Stimulated activated CD8-positive, alpha-beta memory T cell treated with anti-CD3 and anti-CD28 coated beads, Interleukin-2, amount 100 ng/mL, for 48 hours (primary cell): ENCODE measurements at regions not wholly inside any gene's neighbourhood (a gene's known extent, or its start where the extent isn't known, plus 50 kb on each side); places are given as distances from the start of the nearest gene placed in this dataset.
"Not testable (repeated sequence)": the region's sequence is repeated elsewhere in the genome, so short reads cannot be mapped to it uniquely, and the experiment has no call there.

ENCODE experiments used
- DNase-seq, 2 donors: peaks; one replicate each; pipeline ENCODE4 v3.0.0-alpha.2; 2020; ENCODE audit warnings: low read depth in 2 of 2

DNA sequence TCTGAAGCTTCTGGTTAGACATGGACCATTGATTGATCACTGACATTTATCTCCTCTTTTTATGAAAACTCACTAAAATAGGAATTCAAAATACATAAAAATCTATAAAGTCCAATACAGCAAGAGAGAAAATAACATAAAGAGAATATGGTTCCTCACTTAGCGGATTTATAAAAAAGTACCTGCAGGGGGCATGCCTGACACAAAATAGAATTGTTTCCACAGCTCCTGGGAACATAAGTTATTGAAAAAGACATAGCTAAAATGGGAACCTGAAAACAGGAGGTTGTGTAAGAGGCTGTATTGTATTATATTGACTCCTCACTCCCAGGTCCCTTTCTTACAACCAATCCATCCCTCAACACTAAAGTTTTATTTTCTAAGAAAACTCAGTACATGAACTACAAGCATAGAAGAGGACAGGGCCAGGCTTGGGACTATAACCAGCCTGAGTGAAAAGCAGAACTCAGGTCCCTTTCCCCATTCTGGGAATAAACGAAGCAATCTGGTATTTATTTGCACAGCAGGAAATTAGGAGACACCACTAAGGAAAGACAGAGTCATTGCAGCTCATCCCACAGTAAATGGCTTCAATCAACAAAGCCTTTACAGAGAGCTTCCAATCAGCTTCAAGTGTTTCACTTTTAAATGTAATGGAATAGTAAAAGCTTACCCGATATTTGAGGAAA is 121.1 kb upstream of the NDST4 start:
- DNase-seq: no peak

DNA sequence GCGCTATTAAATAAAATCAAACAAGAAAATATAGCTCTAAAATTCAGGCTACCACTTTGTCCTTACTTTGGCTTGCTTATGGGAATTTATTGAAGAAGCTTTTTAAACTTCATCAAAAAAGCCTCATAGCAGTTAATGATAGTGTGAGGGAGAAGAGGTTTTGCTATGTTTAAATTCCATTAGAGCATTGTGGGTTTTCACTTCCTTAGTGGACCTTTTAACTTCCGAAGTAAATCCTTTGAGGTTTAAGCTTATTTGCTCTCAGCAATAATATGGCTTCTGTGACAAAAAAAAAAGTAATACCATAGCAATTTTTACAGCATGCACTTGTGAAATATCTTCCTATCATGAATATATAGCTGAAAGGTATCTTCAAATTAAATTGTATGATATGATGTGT is 120.2 kb upstream of the NDST4 start:
- no peak for DNase-seq

DNA sequence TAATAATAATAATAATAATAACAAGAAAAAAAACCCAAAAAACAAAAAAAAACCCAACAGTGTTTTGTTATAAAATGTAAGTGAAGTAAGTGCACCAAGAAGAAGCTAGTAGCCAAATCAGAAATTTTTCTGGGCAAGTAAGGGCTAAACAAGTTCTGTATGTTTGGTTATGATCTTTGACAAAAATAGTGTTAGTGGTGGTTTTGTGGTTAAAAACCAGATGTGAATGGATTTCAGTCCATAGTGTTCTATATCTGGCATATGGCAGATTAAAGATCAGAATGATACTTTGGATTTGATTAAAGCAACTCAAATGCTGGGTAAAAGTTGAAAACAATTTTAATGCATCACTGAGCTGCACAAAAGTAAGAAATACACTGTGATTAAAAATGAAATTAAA is 116.5 kb upstream of the NDST4 start:
- no peak for DNase-seq

DNA sequence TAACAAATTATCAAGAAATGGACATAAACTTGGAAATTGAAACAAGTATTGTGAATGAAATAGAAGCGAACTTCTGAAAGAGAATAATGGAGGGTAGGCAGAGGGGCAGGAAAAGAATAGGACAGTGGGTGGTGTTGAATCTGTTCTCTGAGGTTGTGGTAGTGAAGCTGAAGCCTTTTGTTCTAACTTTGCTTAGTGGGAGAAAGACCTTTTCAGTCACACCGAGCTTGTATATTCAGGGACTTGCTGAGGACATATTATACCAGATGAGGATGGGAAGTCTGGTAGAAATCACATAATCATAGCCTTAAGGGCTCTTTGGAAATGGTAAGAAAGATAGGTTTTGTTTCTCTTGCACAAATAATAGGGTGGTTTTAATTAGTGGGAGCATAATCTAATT is 115.4 kb upstream of the NDST4 start:
- DNase-seq: no peak

DNA sequence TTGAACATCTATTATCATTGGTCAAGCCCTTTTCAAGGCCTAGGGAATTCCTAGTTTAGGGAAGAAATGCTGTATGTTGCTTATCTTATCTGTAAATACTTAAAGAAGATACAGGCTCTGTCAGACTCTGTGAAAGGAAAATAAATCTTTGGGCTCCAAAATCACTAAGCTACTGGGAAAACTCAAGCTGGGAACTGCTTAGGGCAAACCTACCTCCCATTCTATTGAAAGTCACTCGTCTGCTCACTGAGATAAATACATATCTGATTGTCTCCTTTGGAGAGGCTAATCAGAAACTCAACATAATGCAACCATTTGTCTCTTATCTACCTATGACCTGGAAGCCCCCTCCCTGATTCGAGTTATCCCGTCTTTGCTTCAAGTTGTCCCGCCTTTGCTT is 108.6 kb upstream of the NDST4 start:
- no peak for DNase-seq

DNA sequence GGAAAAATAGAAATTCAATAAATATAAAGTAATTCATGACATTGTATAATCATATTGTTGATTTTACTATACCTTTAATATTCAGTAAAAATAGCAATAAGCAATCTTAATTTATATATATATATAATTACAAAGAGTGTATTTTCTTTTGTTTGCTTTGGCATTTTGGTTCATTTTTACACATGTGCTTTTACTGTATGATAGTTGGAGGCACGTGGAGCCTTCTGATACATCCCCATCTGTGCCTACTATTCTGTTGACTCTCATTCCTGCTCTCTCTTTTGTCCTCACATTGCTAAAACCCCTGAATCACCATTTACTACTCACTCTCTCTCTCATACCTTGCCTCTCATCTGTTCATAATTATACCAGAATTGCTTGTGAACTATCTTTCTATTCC is 106.4 kb upstream of the NDST4 start:
- no peak for DNase-seq

DNA sequence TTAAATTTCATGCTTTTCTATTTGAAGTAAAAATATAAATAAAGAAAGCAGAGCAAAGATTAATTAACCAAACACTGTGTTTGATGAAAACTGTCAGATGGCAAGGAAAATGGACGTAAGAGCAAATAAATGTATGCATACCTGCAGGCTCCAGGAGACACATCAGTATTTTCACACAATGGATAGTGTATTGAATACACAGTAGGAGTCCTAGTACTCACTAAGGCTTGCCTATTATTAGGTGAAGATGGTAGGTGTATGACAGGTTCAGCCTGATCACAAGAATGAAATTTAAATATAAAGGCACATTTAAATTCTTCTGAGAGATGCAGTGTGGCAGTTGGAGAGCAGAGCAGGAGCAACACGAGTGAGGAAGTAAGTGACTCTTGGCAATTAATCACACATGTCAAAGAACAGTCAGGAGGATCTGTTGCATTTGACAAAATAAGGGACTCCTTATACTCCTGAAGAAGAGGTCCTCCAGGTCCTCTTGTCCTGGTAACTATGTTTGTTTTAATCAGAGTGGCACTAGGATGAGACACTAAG is 106.0 kb upstream of the NDST4 start:
- DNase-seq: no peak

DNA sequence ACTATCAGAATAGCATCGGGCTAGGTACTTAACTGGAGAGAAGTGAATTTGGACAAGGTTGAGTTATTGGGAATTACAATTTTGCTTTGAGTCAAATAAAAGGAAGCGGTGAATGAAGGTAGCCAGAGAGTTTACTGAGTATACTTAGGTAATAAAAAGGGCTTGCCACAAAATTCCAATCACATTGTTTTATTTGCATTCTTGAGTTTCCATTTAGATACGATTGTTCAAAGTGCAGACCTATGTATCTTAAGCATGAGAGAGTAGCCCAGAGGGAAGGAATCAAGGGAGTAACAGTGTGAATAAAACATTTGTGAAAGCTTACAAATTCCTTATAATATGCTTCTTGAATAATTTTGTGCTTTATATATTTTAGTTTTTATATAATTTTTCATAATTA is 102.5 kb upstream of the NDST4 start:
- DNase-seq: no peak

DNA sequence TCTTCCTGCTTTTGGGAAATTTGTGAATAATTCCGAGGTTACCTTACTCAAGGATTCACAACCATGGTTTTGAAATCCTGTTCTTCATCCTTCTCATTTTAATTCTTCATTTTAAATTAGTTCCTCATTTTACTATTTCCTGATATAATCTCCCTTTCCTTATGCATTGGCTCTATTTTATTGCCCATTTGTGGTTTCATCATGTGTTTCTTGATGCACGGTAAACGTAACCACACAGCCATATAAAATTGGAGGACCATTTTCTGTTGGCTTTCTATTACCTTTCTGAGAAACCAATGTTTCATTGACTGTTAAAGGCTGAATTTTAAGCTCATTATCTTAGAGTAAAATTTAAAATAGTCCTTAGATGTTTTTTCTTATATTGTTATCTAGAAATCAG is 100.3 kb upstream of the NDST4 start:
- no peak for DNase-seq

DNA sequence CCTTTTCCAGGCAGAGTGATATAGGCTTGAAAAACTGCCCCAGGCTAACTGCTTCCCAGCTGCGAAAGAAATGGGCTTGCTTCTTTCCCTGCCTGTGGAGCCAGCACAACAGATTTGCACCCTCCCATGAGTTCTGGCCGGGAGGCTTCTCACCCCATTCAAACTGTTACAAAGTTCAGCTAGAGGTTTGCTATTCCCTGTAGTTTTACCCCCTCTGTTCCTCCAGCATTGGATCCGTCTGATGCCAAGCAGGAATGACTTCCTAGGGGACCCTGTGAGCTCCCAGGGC is 87.6 kb upstream of the NDST4 start:
- no peak for DNase-seq

DNA sequence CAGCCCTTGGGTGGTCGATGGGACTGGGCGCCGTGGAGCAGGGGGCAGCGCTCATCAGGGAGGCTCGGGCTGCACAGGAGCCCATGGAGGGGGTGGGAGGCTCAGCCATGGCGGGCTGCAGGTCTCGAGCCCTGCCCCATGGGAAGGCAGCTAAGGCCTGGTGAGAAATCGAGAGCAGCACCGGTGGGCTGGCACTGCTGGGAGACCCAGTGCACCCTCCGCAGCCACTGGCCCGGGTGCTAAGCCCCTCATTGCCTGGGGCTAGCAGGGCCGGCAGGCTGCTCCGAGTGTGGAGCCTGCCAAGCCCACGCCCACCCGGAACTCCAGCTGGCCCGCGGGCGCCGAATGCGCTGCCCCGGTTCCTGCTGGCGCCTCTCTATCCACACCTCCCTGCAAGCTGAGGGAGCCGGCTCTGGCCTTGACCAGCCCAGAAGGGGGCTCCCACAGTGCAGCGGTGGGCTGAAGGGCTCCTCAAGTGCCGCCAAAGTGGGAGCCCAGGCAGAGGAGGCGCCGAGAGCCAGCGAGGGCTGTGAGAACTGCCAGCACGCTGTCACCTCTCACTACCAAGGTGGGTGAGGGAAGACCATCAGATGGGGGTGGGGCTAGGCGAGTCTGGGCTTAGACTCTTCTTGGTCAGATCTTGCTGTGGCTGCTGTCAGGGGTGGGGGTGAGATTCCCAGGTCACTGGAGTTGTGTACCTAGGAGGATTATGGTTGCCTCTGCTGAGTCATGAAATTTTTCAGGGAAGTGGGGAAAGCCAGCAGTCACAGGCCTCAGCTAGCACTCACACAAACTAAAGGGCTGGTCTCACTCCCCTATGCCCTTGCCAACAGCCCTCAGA is 87.0 kb upstream of the NDST4 start:
- not testable (repeated sequence) for DNase-seq

DNA sequence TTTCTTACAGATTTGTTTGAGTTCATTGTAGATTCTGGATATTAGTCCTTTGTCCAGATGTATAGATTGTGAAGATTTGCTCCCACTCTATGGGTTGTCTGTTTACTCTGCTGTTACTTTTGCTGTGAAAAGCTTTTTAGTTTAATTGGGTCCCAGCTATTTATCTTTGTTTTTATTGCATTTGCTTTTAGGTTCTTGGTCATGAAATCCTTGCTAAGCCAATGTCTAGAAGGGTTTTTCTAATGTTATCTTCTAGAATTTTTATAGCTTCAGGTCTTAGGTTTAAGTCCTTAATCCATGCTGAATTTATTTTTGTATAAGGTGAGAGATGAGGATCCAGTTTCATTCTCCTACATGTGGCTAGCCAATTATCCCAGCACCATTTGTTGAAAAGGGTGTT is 81.2 kb upstream of the NDST4 start:
- DNase-seq: not testable (repeated sequence)

DNA sequence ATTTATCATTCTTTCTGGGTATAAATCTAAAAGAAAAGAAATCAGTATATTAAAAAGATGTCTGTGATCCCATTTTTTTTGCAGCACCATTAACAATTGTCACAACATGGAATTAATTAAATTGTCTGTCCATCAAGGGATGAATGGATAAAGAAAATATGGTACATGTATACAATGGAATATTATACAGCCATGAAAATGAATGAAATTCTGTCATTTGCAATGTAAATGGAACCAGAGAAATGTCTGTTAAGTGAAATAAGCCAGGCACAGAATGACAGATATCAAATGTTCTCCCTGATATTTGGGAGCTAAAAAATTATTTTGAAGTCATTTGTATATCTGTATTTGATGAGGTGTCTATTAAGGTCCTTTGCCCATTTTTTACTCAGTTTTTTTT is 77.1 kb upstream of the NDST4 start:
- no peak for DNase-seq

DNA sequence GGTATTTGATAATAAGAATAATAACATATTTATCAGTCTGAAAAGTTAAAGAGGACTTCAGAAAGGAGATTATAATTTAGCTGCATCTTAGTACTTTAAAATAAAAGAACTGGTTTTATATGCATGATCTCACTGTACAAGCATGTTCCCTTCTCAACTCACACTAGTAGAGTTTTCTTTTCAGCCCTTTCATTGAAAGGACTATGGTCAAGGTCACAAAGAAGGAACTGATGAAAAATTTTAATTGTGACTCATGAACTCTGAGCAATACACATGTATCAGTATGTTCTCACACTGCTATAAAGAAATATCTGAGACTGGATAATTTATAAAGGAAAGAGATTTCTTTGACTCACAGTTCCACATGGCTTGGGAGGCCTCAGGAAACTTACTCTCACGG is 73.7 kb upstream of the NDST4 start:
- no peak for DNase-seq

DNA sequence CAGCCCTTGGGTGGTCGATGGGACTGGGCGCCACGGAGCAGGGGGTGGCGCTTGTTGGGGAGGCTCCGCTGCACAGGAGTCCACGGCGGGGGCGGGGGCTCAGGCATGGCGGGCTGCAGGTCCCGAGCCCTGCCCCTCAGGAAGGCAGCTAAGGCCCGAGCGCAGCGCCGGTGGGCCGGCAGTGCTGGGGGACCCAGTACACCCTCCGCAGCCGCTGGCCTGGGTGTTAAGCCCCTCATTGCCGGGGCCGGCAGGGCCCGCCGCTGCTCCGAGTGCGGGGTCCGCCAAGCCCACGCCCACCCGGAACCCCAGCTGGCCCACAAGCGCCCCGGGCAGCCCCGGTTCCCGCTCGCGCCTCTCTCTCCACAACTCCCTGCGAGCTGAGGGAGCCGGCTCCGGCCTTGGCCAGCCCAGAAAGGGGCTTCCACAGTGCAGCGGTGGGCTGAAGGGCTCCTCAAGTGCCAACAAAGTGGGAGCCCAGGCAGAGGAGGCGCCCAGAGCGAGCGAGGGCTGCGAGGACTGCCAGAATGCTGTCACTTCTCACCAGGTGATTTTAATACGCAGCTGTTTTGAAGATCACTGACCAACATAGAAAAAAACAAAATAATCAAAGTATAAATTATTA is 66.1 kb upstream of the NDST4 start:
- DNase-seq: not testable (repeated sequence)

DNA sequence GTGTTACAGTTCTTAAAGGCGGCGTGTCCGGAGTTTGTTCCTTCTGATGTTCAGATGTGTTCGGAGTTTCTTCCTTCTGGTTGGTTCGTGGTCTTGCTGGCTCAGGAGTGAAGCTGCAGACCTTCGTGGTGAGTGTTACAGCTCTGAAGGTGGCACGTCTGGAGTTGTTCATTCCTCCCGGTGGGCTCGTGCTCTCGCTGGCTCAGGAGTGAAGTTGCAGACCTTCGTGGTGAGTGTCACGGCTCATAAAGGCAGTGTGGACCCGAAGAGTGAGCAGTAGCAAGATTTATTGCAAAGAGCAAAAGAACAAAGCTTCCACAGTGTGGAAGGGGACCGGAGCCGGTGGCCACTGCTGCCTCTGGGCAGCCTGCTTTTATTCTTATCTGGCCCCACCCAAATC is 65.3 kb upstream of the NDST4 start:
- DNase-seq: not testable (repeated sequence)

DNA sequence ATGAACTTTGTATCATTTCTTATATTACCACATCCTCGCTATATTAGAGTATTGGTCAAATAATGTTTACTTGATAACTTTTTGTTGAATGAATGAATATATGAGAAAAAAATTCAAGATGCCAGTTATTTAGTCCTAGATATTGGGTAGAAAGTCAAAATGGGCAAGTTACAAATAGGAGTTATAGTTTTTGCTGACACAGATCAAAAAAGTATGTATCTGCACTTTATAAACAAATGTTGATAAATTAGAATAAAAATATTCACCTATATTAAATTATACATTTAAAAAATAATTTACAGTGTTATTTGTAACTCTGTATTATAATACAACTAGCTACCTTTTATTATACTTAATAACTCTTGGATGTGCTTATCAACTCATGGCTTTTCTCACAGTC is 57.8 kb upstream of the NDST4 start:
- no peak for DNase-seq

DNA sequence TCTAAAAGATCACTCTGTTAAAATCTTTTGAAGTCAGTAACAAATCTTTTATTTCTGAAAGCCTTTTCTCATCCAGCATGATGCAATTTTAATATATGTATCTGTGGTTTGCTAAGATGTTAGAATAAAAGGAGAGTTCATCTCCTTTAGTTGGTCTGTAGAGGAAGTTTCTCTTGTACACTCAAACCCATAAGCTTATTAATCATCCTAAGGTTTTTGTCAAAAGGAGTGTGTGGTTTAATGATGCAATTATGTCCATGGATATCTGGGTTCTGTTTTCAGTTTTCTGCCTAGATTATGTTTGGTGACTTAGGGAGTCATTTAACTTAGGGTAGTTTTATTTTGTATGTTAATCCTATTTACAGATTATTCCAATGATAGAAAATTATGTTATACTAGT is 52.1 kb upstream of the NDST4 start:
- DNase-seq: no peak
